H1 (cell line): ENCODE measurements at regions not wholly inside any gene's neighbourhood (a gene's known extent, or its start where the extent isn't known, plus 50 kb on each side); places are given as distances from the start of the nearest gene placed in this dataset.

Experiments used
- CTCF ChIA-PET: fragments of 300-600 bp; sonication (Branson Sonifier 250); formaldehyde crosslinking; loops from one replicate; lab custom pipeline; 2021; ENCODE audit not compliant: partially characterized antibody; lab: Charles Lee
- POLR2A ChIA-PET: fragments of 300-600 bp; sonication (Branson Sonifier 250); formaldehyde crosslinking; loops from one replicate; lab custom pipeline; 2021; ENCODE audit warnings: inconsistent platforms; ENCODE audit not compliant: partially characterized antibody; lab: Charles Lee
- DNase-seq, 2 experiments: peaks; one replicate each; pipeline versions ENCODE4 v3.0.0 to v3.0.0-alpha.2; 2010 to 2022; ENCODE audit warnings: low spot score in 2 of 2, low read depth in 1 of 2, mixed read lengths in 1 of 2
- FAIRE-seq: peaks from 2 replicates; lab custom pipeline; 2011; peaks lifted over from hg19 to GRCh38; lab: Jason Lieb, UNC
- H2AFZ ChIP-seq: 2 replicates; pipeline ENCODE4 v1.8.1; 2012; ENCODE audit warnings: low read length, inconsistent platforms
- H2AK5ac ChIP-seq: 2 replicates; pipeline ENCODE4 v1.6.1; 2013; ENCODE audit warnings: low read depth, low read length
- H2BK120ac ChIP-seq: replicated peaks from 2 replicates; pipeline ENCODE3; 2013; ENCODE audit warnings: low read depth, low read length, inconsistent platforms
- H2BK12ac ChIP-seq: 2 replicates; pipeline ENCODE4 v1.6.1; 2013; ENCODE audit warnings: low read depth, low read length
- H2BK15ac ChIP-seq: 2 replicates; pipeline ENCODE4 v1.6.1; 2013; ENCODE audit warnings: low read length
- H2BK20ac ChIP-seq: 2 replicates; pipeline ENCODE4 v1.6.1; 2013; ENCODE audit warnings: low read length
- H2BK5ac ChIP-seq: 2 replicates; pipeline ENCODE4 v1.6.1; 2013; ENCODE audit warnings: low read depth, low read length
- H3K14ac ChIP-seq: 2 replicates; pipeline ENCODE4 v1.6.1; 2013; ENCODE audit warnings: inconsistent platforms; ENCODE audit not compliant: insufficient read length
- H3K18ac ChIP-seq: 2 replicates; pipeline ENCODE4 v1.6.1; 2013; ENCODE audit warnings: low read length; ENCODE audit errors: extremely low read depth
- H3K23ac ChIP-seq: 2 replicates; pipeline ENCODE4 v1.6.1; 2013; ENCODE audit warnings: inconsistent platforms; ENCODE audit not compliant: insufficient read length
- H3K23me2 ChIP-seq: 2 replicates; pipeline ENCODE4 v1.6.1; 2013; ENCODE audit warnings: low read depth, low read length
- H3K27ac ChIP-seq: 2 replicates; pipeline ENCODE4 v1.6.1; 2011; ENCODE audit warnings: low read depth, low read length, inconsistent platforms
- H3K27me3 ChIP-seq, 4 experiments: replicated peaks in 1 of 4; 1 replicate in 1 of 4; 2 replicates in 3 of 4; pipeline versions ENCODE4 v1.6.1 to v1.8.1; 2011 to 2013; ENCODE audit warnings: low read length in 3 of 4, mild to moderate bottlenecking in 3 of 4, inconsistent platforms in 2 of 4, mixed read lengths in 2 of 4, moderate library complexity in 1 of 4; ENCODE audit not compliant: control insufficient read depth in 3 of 4, insufficient read depth in 3 of 4; ENCODE audit errors: extremely low read depth in 1 of 4
- H3K36me3 ChIP-seq, 4 experiments: 2 replicates each; pipeline versions ENCODE4 v1.6.1 to v1.8.1; 2011 to 2013; ENCODE audit warnings: mild to moderate bottlenecking in 4 of 4, low read length in 3 of 4, moderate library complexity in 2 of 4, control low read depth in 1 of 4, inconsistent platforms in 1 of 4; ENCODE audit not compliant: insufficient read depth in 4 of 4, control insufficient read depth in 2 of 4
- H3K4ac ChIP-seq: replicated peaks from 2 replicates; pipeline ENCODE3; 2013; ENCODE audit warnings: low read length, low read depth, mixed read lengths, inconsistent platforms; ENCODE audit not compliant: insufficient read length
- H3K4me1 ChIP-seq, 4 experiments: replicated peaks in 1 of 4; 1 replicate in 1 of 4; 2 replicates in 3 of 4; pipeline versions ENCODE4 v1.6.1 to v1.8.1; 2011 to 2013; ENCODE audit warnings: low read length in 3 of 4, inconsistent platforms in 2 of 4, mixed read lengths in 1 of 4; ENCODE audit not compliant: insufficient read depth in 4 of 4, control insufficient read depth in 3 of 4
- H3K4me2 ChIP-seq, 2 experiments: 2 replicates each; pipeline versions ENCODE4 v1.6.1 to v1.8.1; 2011 to 2013; ENCODE audit warnings: low read depth in 2 of 2, low read length in 2 of 2, control low read depth in 1 of 2, inconsistent platforms in 1 of 2, mild to moderate bottlenecking in 1 of 2; ENCODE audit not compliant: insufficient read depth in 1 of 2
- H3K4me3 ChIP-seq, 4 experiments: fragments of 200-600, 300-600 bp in 1 of 4; sonication (generic), shearing (Covaris generic), sonication (Bioruptor Twin) in 1 of 4; 2 replicates each; pipeline versions ENCODE4 v1.5.1 to v1.8.1; 2011 to 2016; ENCODE audit warnings: low read length in 4 of 4, low read depth in 3 of 4, control low read depth in 2 of 4, inconsistent platforms in 2 of 4, mild to moderate bottlenecking in 2 of 4, mixed read lengths in 1 of 4, moderate library complexity in 1 of 4; ENCODE audit not compliant: insufficient read depth in 2 of 4; ENCODE audit errors: extremely low read depth in 1 of 4
- H3K56ac ChIP-seq: replicated peaks from 2 replicates; pipeline ENCODE3; 2013; ENCODE audit warnings: low read depth, mild to moderate bottlenecking, mixed read lengths, low read length, inconsistent platforms; ENCODE audit not compliant: insufficient read length
- H3K79me1 ChIP-seq: 2 replicates; pipeline ENCODE4 v1.6.1; 2013; ENCODE audit warnings: low read depth, low read length, control low read depth
- H3K79me2 ChIP-seq, 2 experiments: 2 replicates each; pipeline versions ENCODE4 v1.6.1 to v1.8.1; 2012 to 2013; ENCODE audit warnings: low read length in 2 of 2, mild to moderate bottlenecking in 2 of 2, inconsistent platforms in 1 of 2; ENCODE audit not compliant: insufficient read depth in 2 of 2, control insufficient read depth in 1 of 2
- H3K9ac ChIP-seq, 4 experiments: replicated peaks in 1 of 4; 1 replicate in 1 of 4; 2 replicates in 3 of 4; pipeline versions ENCODE4 v1.6.1 to v1.8.1; 2011 to 2013; ENCODE audit warnings: low read depth in 3 of 4, low read length in 3 of 4, control low read depth in 2 of 4, mild to moderate bottlenecking in 2 of 4, moderate library complexity in 2 of 4, inconsistent platforms in 1 of 4; ENCODE audit errors: extremely low read depth in 1 of 4
- H3K9me3 ChIP-seq, 2 experiments: 2 replicates each; pipeline versions ENCODE4 v1.6.1 to v1.8.1; 2012 to 2013; ENCODE audit warnings: mild to moderate bottlenecking in 2 of 2, moderate library complexity in 2 of 2, control low read depth in 1 of 2, inconsistent platforms in 1 of 2, low read depth in 1 of 2, low read length in 1 of 2, mixed read lengths in 1 of 2; ENCODE audit not compliant: insufficient read depth in 2 of 2
- H4K20me1 ChIP-seq, 2 experiments: replicated peaks in 1 of 2; 2 replicates each; pipeline versions ENCODE3 to v1.8.1; 2011 to 2013; ENCODE audit warnings: inconsistent platforms in 2 of 2, low read length in 2 of 2, mild to moderate bottlenecking in 1 of 2; ENCODE audit not compliant: insufficient read depth in 2 of 2, control insufficient read depth in 1 of 2
- H4K5ac ChIP-seq: 2 replicates; pipeline ENCODE4 v1.6.1; 2013; ENCODE audit warnings: low read length, low read depth, mixed read lengths, inconsistent platforms; ENCODE audit not compliant: insufficient read length
- H4K8ac ChIP-seq: 2 replicates; pipeline ENCODE4 v1.8.0; 2013; ENCODE audit warnings: mild to moderate bottlenecking, moderate library complexity, low read length, inconsistent platforms; ENCODE audit not compliant: insufficient read depth; ENCODE audit errors: extremely low read depth
- H4K91ac ChIP-seq: replicated peaks from 2 replicates; pipeline ENCODE3; 2013; ENCODE audit warnings: low read length, mixed read lengths, inconsistent platforms; ENCODE audit not compliant: insufficient read length
- BCL11A ChIP-seq, 2 experiments: IDR thresholded peaks; one replicate each; pipeline ENCODE4 v1.6.1; 2011; ENCODE audit warnings: low read depth in 2 of 2, low read length in 2 of 2, mild to moderate bottlenecking in 2 of 2
- CBX5 ChIP-seq: fragments of 300-800, 300-1000 bp; sonication (generic); IDR thresholded peaks from 2 replicates; pipeline ENCODE4 v1.7.1; 2016; ENCODE audit warnings: antibody characterized with exemption, low read length, low read depth
- CHD1 ChIP-seq: IDR thresholded peaks from 2 replicates; pipeline ENCODE4 v1.6.1; 2012; ENCODE audit warnings: low read depth, low read length, improper control_type of control experiment
- CHD2 ChIP-seq: IDR thresholded peaks from 2 replicates; pipeline ENCODE4 v1.6.1; 2012; ENCODE audit warnings: low read length, improper control_type of control experiment
- GABPA ChIP-seq: IDR thresholded peaks from 2 replicates; pipeline ENCODE4 v1.6.1; 2011; ENCODE audit warnings: mild to moderate bottlenecking, low read length, moderate library complexity, borderline replicate concordance; ENCODE audit not compliant: insufficient read depth
- KDM5A ChIP-seq: fragments of 200-600 bp; IDR thresholded peaks from 2 replicates; pipeline ENCODE4 v1.7.1; 2012; ENCODE audit warnings: mild to moderate bottlenecking, low read length, inconsistent platforms, mixed read lengths
- MAFK ChIP-seq: IDR thresholded peaks from 2 replicates; pipeline ENCODE4 v1.6.1; 2012; ENCODE audit warnings: low read depth, mild to moderate bottlenecking, improper control_type of control experiment, low read length
- PHF8 ChIP-seq: fragments of 200-600 bp; sonication (generic); conservative IDR thresholded peaks from 2 replicates; pipeline ENCODE4 v1.7.1; 2012; ENCODE audit warnings: low read depth, mild to moderate bottlenecking, inconsistent platforms, low read length, moderate library complexity
- POLR2AphosphoS5 ChIP-seq: IDR thresholded peaks from 2 replicates; pipeline ENCODE4 v1.6.1; 2011; ENCODE audit warnings: low read depth, low read length
- RFX5 ChIP-seq: IDR thresholded peaks from 2 replicates; pipeline ENCODE4 v1.6.1; 2011; ENCODE audit warnings: low read depth, low read length, improper control_type of control experiment, borderline replicate concordance
- SAP30 ChIP-seq: fragments of 300-600 bp; sonication (generic); IDR thresholded peaks from 2 replicates; pipeline ENCODE4 v1.7.1; 2012; ENCODE audit warnings: low read length, moderate library complexity, mild to moderate bottlenecking, inconsistent platforms; ENCODE audit not compliant: insufficient read depth, insufficient replicate concordance
- SIRT6 ChIP-seq: IDR thresholded peaks from one replicate; pipeline ENCODE4 v1.7.1; 2012; ENCODE audit warnings: low read length, inconsistent platforms
- SUZ12 ChIP-seq: fragments of 200-600 bp; sonication (generic); IDR thresholded peaks from 2 replicates; pipeline ENCODE4 v1.6.1; 2012; ENCODE audit warnings: mild to moderate bottlenecking, inconsistent platforms, low read length, moderate library complexity, mixed read lengths
- TAF1 ChIP-seq: IDR thresholded peaks from 2 replicates; pipeline ENCODE4 v1.6.1; 2011; ENCODE audit warnings: mild to moderate bottlenecking, low read depth, low read length
- TBP ChIP-seq: IDR thresholded peaks from 2 replicates; pipeline ENCODE4 v1.6.1; 2011; ENCODE audit warnings: low read depth, low read length, improper control_type of control experiment
- TEAD4 ChIP-seq: IDR thresholded peaks from 2 replicates; pipeline ENCODE4 v1.6.1; 2012; ENCODE audit warnings: low read depth, low read length, inconsistent platforms, mixed read lengths
- ZNF274 ChIP-seq: IDR thresholded peaks from 2 replicates; pipeline ENCODE4 v1.7.0; 2012; ENCODE audit warnings: low read length, borderline replicate concordance; ENCODE audit errors: extremely low read depth
- WGBS, 2 experiments: shearing (Covaris generic) in 1 of 2; methylation state at CpG; one replicate each; pipeline versions ENCODE4 v1.1.6 to v1.1.7; 2013 to 2015; ENCODE audit warnings: low lambda C conversion rate in 2 of 2, mixed read lengths in 2 of 2, inconsistent platforms in 1 of 2, low coverage in 1 of 2, missing lambda C conversion rate in 1 of 2; ENCODE audit not compliant: insufficient replicate concordance in 2 of 2, insufficient coverage in 1 of 2, insufficient read length in 1 of 2; ENCODE audit errors: extremely low coverage in 1 of 2, missing lambda C conversion rate in 1 of 2; 5-methylcytosine and 5-hydroxymethylcytosine counted together

GRCh38 chr1:82108843-82109242, 308.1 kb downstream of the ADGRL2 start:
- ChIA-PET POLR2A (no interaction called here), CTCF (interaction anchor here (0.9 kb wide), 1 partner anchor 18 kb away, joined by 5 read pairs; no protein-coding TSS in a partner anchor)
- Histone ChIP-seq H3K4ac (no peak overlapping the region), H3K4me1 (no peaks in the 10 kb centered on the region), H3K18ac (no peak overlapping the region), H3K27ac (no peak overlapping the region), H2BK15ac (no peak overlapping the region), H4K20me1 (no peaks in the 10 kb centered on the region), H2BK20ac (no peak overlapping the region), H3K27me3 (no peaks in the 10 kb centered on the region), H4K5ac (no peak overlapping the region), H3K9ac (no peak overlapping the region), H3K4me3 (no peak overlapping the region), H2AK5ac (no peak overlapping the region), H3K36me3 (no peaks in the 10 kb centered on the region), H4K91ac (no peak overlapping the region), H2BK12ac (no peak overlapping the region), H3K79me2 (no peaks in the 10 kb centered on the region), H3K4me2 (no peak overlapping the region), H3K23me2 (no peaks in the 10 kb centered on the region), H3K56ac (no peak overlapping the region), H3K9me3 (no peaks in the 10 kb centered on the region), H2BK120ac (no peak overlapping the region), H4K8ac (no peak overlapping the region), H2AFZ (no peak overlapping the region), H3K23ac (no peak overlapping the region), H2BK5ac (no peak overlapping the region), H3K79me1 (no peaks in the 10 kb centered on the region), H3K14ac (no peak overlapping the region)
- WGBS, 2 experiments, result 55% methylated on average over 3 of the region's 3 CpGs; no CpG with 5 or more reads in 1 of the 2 experiments
- DNase-seq (no peak), FAIRE-seq (no peak)
- TF ChIP-seq PHF8 (no peak), KDM5A (no peak), ZNF274 (no peak), CHD1 (no peak), TEAD4 (no peak), CHD2 (no peak), CBX5 (no peak), POLR2AphosphoS5 (no peak), RFX5 (no peak), BCL11A (IDR thresholded peaks at IDR 0.05; ENCODE audit: low read depth in 2 of 2, low read length in 2 of 2) (no peak), TBP (no peak), SUZ12 (no peak), SIRT6 (no peak), TAF1 (no peak), MAFK (no peak), GABPA (no peak), SAP30 (no peak)
